H9 (cell line): ENCODE measurements at regions not wholly inside any gene's neighbourhood (a gene's known extent, or its start where the extent isn't known, plus 50 kb on each side); places are given as distances from the start of the nearest gene placed in this dataset.
A peak's percentile ranks its signal among the peaks of the same experiment; 100 is the strongest.

Experiments used
- DNase-seq: peaks from one replicate; pipeline ENCODE4 v3.0.0-alpha.2; 2017
- H2AFZ ChIP-seq: one replicate; pipeline ENCODE4 v1.6.1; 2013; ENCODE audit warnings: mild to moderate bottlenecking, low read length, control low read depth, moderate library complexity
- H2AK5ac ChIP-seq: 2 replicates; pipeline ENCODE4 v1.6.1; 2013; ENCODE audit warnings: low read length, control low read depth, mixed read lengths; ENCODE audit not compliant: insufficient read length
- H2BK120ac ChIP-seq: one replicate; pipeline ENCODE4 v1.6.1; 2013; ENCODE audit warnings: low read depth, mild to moderate bottlenecking, low read length, control low read depth, inconsistent platforms; ENCODE audit not compliant: poor library complexity, severe bottlenecking
- H2BK12ac ChIP-seq: 2 replicates; pipeline ENCODE4 v1.6.1; 2013; ENCODE audit warnings: low read length, control low read depth, mixed read lengths, low read depth; ENCODE audit not compliant: insufficient read length
- H2BK15ac ChIP-seq: 2 replicates; pipeline ENCODE4 v1.6.1; 2013; ENCODE audit warnings: low read depth, low read length, control low read depth
- H2BK20ac ChIP-seq: one replicate; pipeline ENCODE4 v1.6.1; 2013; ENCODE audit warnings: low read depth, mild to moderate bottlenecking, low read length, control low read depth, inconsistent platforms; ENCODE audit not compliant: poor library complexity, severe bottlenecking
- H2BK5ac ChIP-seq: 2 replicates; pipeline ENCODE4 v1.6.1; 2013; ENCODE audit warnings: low read length, control low read depth, mixed read lengths; ENCODE audit not compliant: insufficient read length
- H3K14ac ChIP-seq: 2 replicates; pipeline ENCODE4 v1.6.1; 2013; ENCODE audit warnings: low read length, control low read depth; ENCODE audit not compliant: insufficient read depth
- H3K18ac ChIP-seq: 2 replicates; pipeline ENCODE4 v1.6.1; 2013; ENCODE audit warnings: low read depth, mild to moderate bottlenecking, mixed read lengths, low read length, control low read depth; ENCODE audit not compliant: insufficient read length
- H3K23ac ChIP-seq: 2 replicates; pipeline ENCODE4 v1.6.1; 2013; ENCODE audit warnings: low read length, control low read depth, mixed read lengths, low read depth; ENCODE audit not compliant: insufficient read length
- H3K23me2 ChIP-seq: 2 replicates; pipeline ENCODE4 v1.6.1; 2013; ENCODE audit warnings: low read depth, mild to moderate bottlenecking, mixed read lengths, low read length, control low read depth; ENCODE audit not compliant: insufficient read length, poor library complexity, severe bottlenecking
- H3K27ac ChIP-seq: 2 replicates; pipeline ENCODE4 v1.5.1; 2013; ENCODE audit warnings: low read length, control low read depth, mixed read lengths, low read depth; ENCODE audit not compliant: insufficient read length
- H3K27me3 ChIP-seq: 2 replicates; pipeline ENCODE4 v1.6.1; 2013; ENCODE audit warnings: low read length, control low read depth, inconsistent platforms; ENCODE audit not compliant: insufficient read depth
- H3K4ac ChIP-seq: 2 replicates; pipeline ENCODE4 v1.6.1; 2013; ENCODE audit warnings: low read depth, mild to moderate bottlenecking, control low read depth, inconsistent platforms, low read length, moderate library complexity
- H3K4me1 ChIP-seq: 2 replicates; pipeline ENCODE4 v1.6.1; 2013; ENCODE audit warnings: low read length, control low read depth, inconsistent platforms; ENCODE audit not compliant: insufficient read depth
- H3K4me2 ChIP-seq: 2 replicates; pipeline ENCODE4 v1.6.1; 2013; ENCODE audit warnings: low read length, control low read depth, mixed read lengths; ENCODE audit not compliant: insufficient read length, insufficient read depth
- H3K56ac ChIP-seq: 2 replicates; pipeline ENCODE4 v1.6.1; 2013; ENCODE audit warnings: low read depth, mild to moderate bottlenecking, mixed read lengths, low read length, control low read depth; ENCODE audit not compliant: insufficient read length
- H3K79me1 ChIP-seq: 2 replicates; pipeline ENCODE4 v1.6.1; 2013; ENCODE audit warnings: low read depth, mild to moderate bottlenecking, moderate library complexity, low read length, control low read depth, inconsistent platforms; ENCODE audit not compliant: insufficient read depth, poor library complexity, severe bottlenecking
- H3K79me2 ChIP-seq: 2 replicates; pipeline ENCODE4 v1.6.1; 2013; ENCODE audit warnings: low read length, control low read depth, inconsistent platforms; ENCODE audit not compliant: insufficient read depth
- H3K9ac ChIP-seq: 2 replicates; pipeline ENCODE4 v1.6.1; 2013; ENCODE audit warnings: low read length, control low read depth, mixed read lengths; ENCODE audit not compliant: insufficient read length; ENCODE audit errors: extremely low read depth
- H3K9me3 ChIP-seq: one replicate; pipeline ENCODE4 v1.6.1; 2013; ENCODE audit warnings: low read depth, low read length, inconsistent platforms; ENCODE audit not compliant: control insufficient read depth
- H3T11ph ChIP-seq: one replicate; pipeline ENCODE4 v1.6.1; 2013; ENCODE audit warnings: mild to moderate bottlenecking, low read length, control low read depth, inconsistent platforms
- H4K20me1 ChIP-seq: one replicate; pipeline ENCODE4 v1.6.1; 2013; ENCODE audit not compliant: control insufficient read depth, insufficient read length, insufficient read depth
- H4K5ac ChIP-seq: 2 replicates; pipeline ENCODE4 v1.6.1; 2013; ENCODE audit warnings: low read depth, mild to moderate bottlenecking, mixed read lengths, low read length, control low read depth; ENCODE audit not compliant: insufficient read length
- H4K8ac ChIP-seq: replicated peaks from 2 replicates; pipeline ENCODE4 v1.6.1; 2013; ENCODE audit warnings: low read length, control low read depth, mixed read lengths, low read depth; ENCODE audit not compliant: insufficient read length
- H4K91ac ChIP-seq: 2 replicates; pipeline ENCODE4 v1.6.1; 2013; ENCODE audit warnings: low read depth, mild to moderate bottlenecking, moderate library complexity, mixed read lengths, low read length, control low read depth; ENCODE audit not compliant: insufficient read length
- H3K27ac Mint-ChIP-seq, 3 experiments: 2 replicates in 2 of 3; 3 replicates in 1 of 3; pipeline ENCODE4 v1.8.0; 2020 to 2021; ENCODE audit warnings: mixed read lengths in 3 of 3, mild to moderate bottlenecking in 1 of 3, moderate library complexity in 1 of 3
- H3K27me3 Mint-ChIP-seq: 2 replicates; pipeline ENCODE4 v1.8.0; 2021; ENCODE audit warnings: low read depth, mild to moderate bottlenecking, moderate library complexity, mixed read lengths
- H3K36me3 Mint-ChIP-seq, 3 experiments: 2 replicates in 2 of 3; 3 replicates in 1 of 3; pipeline ENCODE4 v1.8.0; 2020 to 2021; ENCODE audit warnings: low read depth in 3 of 3, mixed read lengths in 3 of 3; ENCODE audit not compliant: insufficient read depth in 1 of 3
- H3K4me1 Mint-ChIP-seq, 2 experiments: 2 replicates each; pipeline ENCODE4 v1.8.0; 2020; ENCODE audit warnings: mixed read lengths in 2 of 2
- H3K4me3 Mint-ChIP-seq, 2 experiments: 2 replicates in 1 of 2; 3 replicates in 1 of 2; pipeline ENCODE4 v1.8.0; 2020 to 2021; ENCODE audit warnings: mild to moderate bottlenecking in 2 of 2, mixed read lengths in 2 of 2, moderate library complexity in 1 of 2
- H3K9me3 Mint-ChIP-seq, 2 experiments: 2 replicates in 1 of 2; 3 replicates in 1 of 2; pipeline ENCODE4 v1.8.0; 2020; ENCODE audit warnings: mild to moderate bottlenecking in 2 of 2, mixed read lengths in 2 of 2, moderate library complexity in 1 of 2
- WGBS: extraction: QIAGEN DNeasy Blood & Tissue Kit; methylation state at CpG from one replicate; pipeline ENCODE4 v1.1.7; 2013; ENCODE audit warnings: missing lambda C conversion rate, low lambda C conversion rate, mixed read lengths; ENCODE audit not compliant: insufficient read length; ENCODE audit errors: extremely low coverage; 5-methylcytosine and 5-hydroxymethylcytosine counted together
- TF ChIP-seq, protein P1 (sequence below): fragments of 200-600 bp; sonication (generic); conservative IDR thresholded peaks from 3 replicates; pipeline ENCODE4 v1.8.0; 2021; ENCODE audit warnings: antibody characterized with exemption, mild to moderate bottlenecking

DNA sequence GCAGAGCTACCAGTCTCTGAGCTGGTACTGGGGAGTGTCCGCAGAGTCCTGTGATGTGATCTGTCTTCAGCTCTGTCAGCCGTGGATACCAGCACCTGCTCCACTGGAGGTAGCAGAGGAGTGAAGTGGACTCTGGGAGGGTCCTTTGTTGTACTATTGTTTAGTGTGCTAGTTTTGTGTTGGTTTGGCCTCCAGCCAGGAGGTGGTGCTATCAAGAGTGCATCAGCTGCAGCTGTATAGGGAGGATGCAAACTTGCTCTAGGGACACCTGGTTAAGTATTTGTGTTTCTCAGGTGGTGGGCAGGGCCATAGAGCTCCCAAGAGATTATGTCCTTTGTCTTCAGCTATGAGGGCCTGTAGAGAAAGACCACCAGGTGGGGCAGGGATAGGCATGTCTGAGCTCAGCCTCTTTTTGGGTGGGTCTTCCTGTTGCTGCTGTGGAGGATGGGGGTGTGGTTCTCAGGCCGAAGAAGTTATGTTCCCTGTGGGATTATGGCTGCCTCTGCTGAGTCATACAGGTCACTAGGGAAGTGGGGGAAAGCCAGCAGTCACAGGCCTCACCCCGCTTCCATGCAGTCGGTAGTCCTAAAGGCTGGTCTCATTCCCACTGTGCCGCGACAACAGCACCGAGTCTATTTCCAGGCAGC is 443.2 kb upstream of the TBL1XR1 start:
- H3K27ac Mint-ChIP-seq, result peak overlapping the region in 2 of 3 experiments; percentile 67 to 82; a peak in 3 of 7 replicates
- no peaks in the 10 kb centered on the region for H3K23me2 ChIP-seq

More for the DNA sequence above, 443.2 kb upstream of the TBL1XR1 start:
- Histone ChIP-seq H4K8ac (no peak overlapping the region), H2AK5ac (no peak overlapping the region), H3K14ac (no peak overlapping the region), H4K5ac (no peak overlapping the region), H3K4me2 (no peak overlapping the region), H2AFZ (no peak overlapping the region), H3K18ac (no peak overlapping the region), H2BK15ac (no peak overlapping the region), H2BK12ac (no peak overlapping the region), H3K27ac (no peak overlapping the region), H2BK20ac (no peak overlapping the region), H2BK5ac (no peak overlapping the region), H3K79me1 (no peaks in the 10 kb centered on the region), H4K20me1 (no peaks in the 10 kb centered on the region), H3K79me2 (no peaks in the 10 kb centered on the region), H3K4me1 (peaks cover 2% of the 10 kb centered on the region; the same call in 1 of the 2 replicates), H3K4ac (no peak overlapping the region), H3K9me3 (no peaks in the 10 kb centered on the region), H3T11ph (no peak overlapping the region), H3K23ac (no peak overlapping the region), H3K27me3 (no peaks in the 10 kb centered on the region), H3K9ac (no peak overlapping the region), H3K56ac (no peak overlapping the region), H2BK120ac (no peak overlapping the region), H4K91ac (no peak overlapping the region)
- TF ChIP-seq, protein P1, sequence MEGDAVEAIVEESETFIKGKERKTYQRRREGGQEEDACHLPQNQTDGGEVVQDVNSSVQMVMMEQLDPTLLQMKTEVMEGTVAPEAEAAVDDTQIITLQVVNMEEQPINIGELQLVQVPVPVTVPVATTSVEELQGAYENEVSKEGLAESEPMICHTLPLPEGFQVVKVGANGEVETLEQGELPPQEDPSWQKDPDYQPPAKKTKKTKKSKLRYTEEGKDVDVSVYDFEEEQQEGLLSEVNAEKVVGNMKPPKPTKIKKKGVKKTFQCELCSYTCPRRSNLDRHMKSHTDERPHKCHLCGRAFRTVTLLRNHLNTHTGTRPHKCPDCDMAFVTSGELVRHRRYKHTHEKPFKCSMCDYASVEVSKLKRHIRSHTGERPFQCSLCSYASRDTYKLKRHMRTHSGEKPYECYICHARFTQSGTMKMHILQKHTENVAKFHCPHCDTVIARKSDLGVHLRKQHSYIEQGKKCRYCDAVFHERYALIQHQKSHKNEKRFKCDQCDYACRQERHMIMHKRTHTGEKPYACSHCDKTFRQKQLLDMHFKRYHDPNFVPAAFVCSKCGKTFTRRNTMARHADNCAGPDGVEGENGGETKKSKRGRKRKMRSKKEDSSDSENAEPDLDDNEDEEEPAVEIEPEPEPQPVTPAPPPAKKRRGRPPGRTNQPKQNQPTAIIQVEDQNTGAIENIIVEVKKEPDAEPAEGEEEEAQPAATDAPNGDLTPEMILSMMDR, result peak; percentile 29; the same call in 1 of the 3 replicates
- peak; percentile 31 for DNase-seq
- Mint-ChIP-seq H3K36me3 (peaks cover 5 to 19% (median 5%) of the 10 kb centered on the region in 3 experiments; a peak in 4 of 7 replicates), H3K4me3 (no peak overlapping the region), H3K4me1 (peaks cover 12 to 14% of the 10 kb centered on the region in 2 experiments), H3K27me3 (no peaks in the 10 kb centered on the region), H3K9me3 (peaks cover 7 to 10% of the 10 kb centered on the region in 2 experiments; a peak in 2 of 5 replicates)
- WGBS, result no CpG with 5 or more reads among the region's 8 CpGs
